Hematopoietic multipotent progenitor cell treated with erythropoietin and hydrocortisone succinate and interleukin-3 and kit ligand, for 4 days (in vitro differentiated cells): ENCODE measurements at regions not wholly inside any gene's neighbourhood (a gene's known extent, or its start where the extent isn't known, plus 50 kb on each side); places are given as distances from the start of the nearest gene placed in this dataset.
"Not testable (repeated sequence)": the region's sequence is repeated elsewhere in the genome, so short reads cannot be mapped to it uniquely, and the experiment has no call there.

Experiments used
- DNase-seq: peaks from one replicate; pipeline ENCODE4 v3.0.0-alpha.2; 2015

- DNase-seq, result no peak
Measured at GRCh38 chr4:170388255-170388654, 298.5 kb upstream of the AADAT start.

GRCh38 chr4:170386971-170387370, 297.2 kb upstream of the AADAT start:
- no peak for DNase-seq

GRCh38 chr4:170386511-170386910, 296.8 kb upstream of the AADAT start:
- DNase-seq, result no peak

GRCh38 chr4:170374770-170375169, 285.0 kb upstream of the AADAT start:
- DNase-seq, result peak; percentile 71

GRCh38 chr4:170348945-170349344, 259.2 kb upstream of the AADAT start:
- DNase-seq, result no peak

GRCh38 chr4:170347191-170347590, 257.4 kb upstream of the AADAT start:
- not testable (repeated sequence) for DNase-seq

- no peak for DNase-seq
Measured at GRCh38 chr4:170339522-170339921, 249.8 kb upstream of the AADAT start.

GRCh38 chr4:170336238-170336775, 246.6 kb upstream of the AADAT start:
- DNase-seq, result no peak

- DNase-seq, result no peak
Measured at GRCh38 chr4:170325599-170325998, 235.8 kb upstream of the AADAT start.

GRCh38 chr4:170323623-170324022, 233.9 kb upstream of the AADAT start:
- no peak for DNase-seq

GRCh38 chr4:170307182-170307581, 217.4 kb upstream of the AADAT start:
- no peak for DNase-seq

GRCh38 chr4:170306208-170306607, 216.5 kb upstream of the AADAT start:
- no peak for DNase-seq

GRCh38 chr4:170305627-170306026, 215.9 kb upstream of the AADAT start:
- DNase-seq, result no peak

GRCh38 chr4:170281027-170281426, 191.3 kb upstream of the AADAT start:
- no peak for DNase-seq

- DNase-seq, result no peak
Measured at GRCh38 chr4:170278460-170278859, 188.7 kb upstream of the AADAT start.

- DNase-seq, result no peak
Measured at GRCh38 chr4:170274616-170275015, 184.9 kb upstream of the AADAT start.

GRCh38 chr4:170272959-170273358, 183.2 kb upstream of the AADAT start:
- DNase-seq, result no peak

- DNase-seq, result no peak
Measured at GRCh38 chr4:170271723-170272122, 182.0 kb upstream of the AADAT start.

- DNase-seq, result no peak
Measured at GRCh38 chr4:170270628-170271027, 180.9 kb upstream of the AADAT start.

GRCh38 chr4:170269950-170270349, 180.2 kb upstream of the AADAT start:
- no peak for DNase-seq

GRCh38 chr4:170259631-170260153, 169.9 kb upstream of the AADAT start:
- DNase-seq, result peak; percentile 94

- DNase-seq, result peak; percentile 4
Measured at GRCh38 chr4:170256807-170257206, 167.1 kb upstream of the AADAT start.

GRCh38 chr4:170248576-170248975, 158.8 kb upstream of the AADAT start:
- DNase-seq, result no peak

GRCh38 chr4:170248029-170248428, 158.3 kb upstream of the AADAT start:
- no peak for DNase-seq

- DNase-seq, result no peak
Measured at GRCh38 chr4:170247596-170247995, 157.8 kb upstream of the AADAT start.
